ENCODE measurements at regions not wholly inside any gene's neighbourhood (a gene's known extent, or its start where the extent isn't known, plus 50 kb on each side); places are given as distances from the start of the nearest gene placed in this dataset.

DNA sequence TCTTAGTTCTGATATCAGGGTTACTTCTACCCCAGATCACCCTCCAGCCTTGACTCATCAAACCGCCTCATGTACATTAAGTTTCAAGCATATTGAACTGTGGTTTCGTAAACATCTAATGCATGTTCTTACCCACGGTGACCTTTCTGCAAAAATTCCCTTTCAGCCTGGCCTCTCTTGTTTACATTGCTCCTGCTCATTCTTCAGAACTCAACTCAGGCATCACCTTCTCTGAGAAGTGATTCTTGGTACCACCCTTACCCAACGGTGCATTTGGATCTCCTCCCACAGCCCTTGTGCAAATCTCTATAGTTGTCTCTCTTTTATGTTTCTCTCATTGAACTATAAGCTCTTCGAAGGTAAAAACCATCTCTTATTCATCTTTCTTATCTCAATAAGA, 503.1 kb upstream of the PKDCC start:
- no peak overlapping the region for H3K27ac ChIP-seq
- DNase-seq = no peak
- H3K4me1 ChIP-seq = no peaks in the 10 kb centered on the region
- no peaks in the 10 kb centered on the region for H3K27me3 ChIP-seq
- no peak overlapping the region for H3K4me3 ChIP-seq
- 57 to 62% methylated on average over 5 of the region's 5 CpGs for WGBS, 2 donors
- intact Hi-C loops (cut with DNase I) = no loop called here
- no peak for ATAC-seq
- no peak for FAIRE-seq
- H3K36me3 ChIP-seq = no peaks in the 10 kb centered on the region
- TF ChIP-seq, protein P1, sequence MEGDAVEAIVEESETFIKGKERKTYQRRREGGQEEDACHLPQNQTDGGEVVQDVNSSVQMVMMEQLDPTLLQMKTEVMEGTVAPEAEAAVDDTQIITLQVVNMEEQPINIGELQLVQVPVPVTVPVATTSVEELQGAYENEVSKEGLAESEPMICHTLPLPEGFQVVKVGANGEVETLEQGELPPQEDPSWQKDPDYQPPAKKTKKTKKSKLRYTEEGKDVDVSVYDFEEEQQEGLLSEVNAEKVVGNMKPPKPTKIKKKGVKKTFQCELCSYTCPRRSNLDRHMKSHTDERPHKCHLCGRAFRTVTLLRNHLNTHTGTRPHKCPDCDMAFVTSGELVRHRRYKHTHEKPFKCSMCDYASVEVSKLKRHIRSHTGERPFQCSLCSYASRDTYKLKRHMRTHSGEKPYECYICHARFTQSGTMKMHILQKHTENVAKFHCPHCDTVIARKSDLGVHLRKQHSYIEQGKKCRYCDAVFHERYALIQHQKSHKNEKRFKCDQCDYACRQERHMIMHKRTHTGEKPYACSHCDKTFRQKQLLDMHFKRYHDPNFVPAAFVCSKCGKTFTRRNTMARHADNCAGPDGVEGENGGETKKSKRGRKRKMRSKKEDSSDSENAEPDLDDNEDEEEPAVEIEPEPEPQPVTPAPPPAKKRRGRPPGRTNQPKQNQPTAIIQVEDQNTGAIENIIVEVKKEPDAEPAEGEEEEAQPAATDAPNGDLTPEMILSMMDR (IDR thresholded peaks at IDR 0.05) = no peak
- no peaks in the 10 kb centered on the region for H3K9me3 ChIP-seq

DNA sequence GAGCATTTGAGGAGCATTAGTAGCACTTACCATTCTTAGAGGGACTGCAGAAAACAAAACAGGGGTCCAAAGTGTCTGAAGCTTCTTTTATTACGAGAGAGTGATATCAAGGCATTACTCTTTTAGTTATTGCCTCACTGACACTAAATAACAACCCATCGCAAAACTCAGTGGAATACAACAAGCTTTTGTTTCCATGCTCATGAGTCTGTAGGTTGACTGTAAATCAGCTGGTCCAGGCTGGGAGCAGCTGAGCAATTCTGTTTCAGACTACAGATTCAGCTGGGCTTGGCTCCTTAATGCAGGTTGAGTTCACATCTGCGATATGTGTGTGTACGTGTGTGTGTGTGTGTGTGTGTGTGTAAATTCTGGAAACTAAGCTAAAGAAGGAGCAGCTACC, 501.8 kb upstream of the PKDCC start:
- no peak overlapping the region for H3K4me3 ChIP-seq
- no peaks in the 10 kb centered on the region for H3K4me1 ChIP-seq
- WGBS, 2 donors = 61 to 65% methylated on average over 4 of the region's 4 CpGs
- no peak overlapping the region for H3K27ac ChIP-seq
- no peaks in the 10 kb centered on the region for H3K9me3 ChIP-seq
- no peaks in the 10 kb centered on the region for H3K27me3 ChIP-seq
- DNase-seq (no peak), ATAC-seq (no peak), FAIRE-seq (no peak)
- intact Hi-C loops (cut with DNase I) = no loop called here
- TF ChIP-seq, protein P1 (IDR thresholded peaks at IDR 0.05) = no peak
- H3K36me3 ChIP-seq = no peaks in the 10 kb centered on the region

DNA sequence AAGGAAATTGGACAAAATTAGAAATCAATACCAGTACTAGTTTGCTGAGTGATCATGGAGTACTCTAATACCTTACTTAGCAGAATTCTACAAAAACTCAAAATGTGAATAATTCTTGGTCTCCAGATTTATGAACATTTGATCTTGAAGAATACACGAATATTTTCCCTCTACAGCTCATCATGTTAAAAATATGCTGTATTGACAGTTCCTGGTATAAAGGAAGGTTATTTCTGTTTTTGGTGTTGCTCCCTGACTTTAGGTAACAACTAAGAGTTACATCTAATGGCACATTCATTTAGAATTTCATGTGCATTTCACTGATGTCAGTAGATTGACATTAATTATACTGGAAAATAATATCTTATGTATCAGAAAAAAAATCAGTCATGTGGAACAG, 479.2 kb upstream of the PKDCC start:
- FAIRE-seq = no peak

DNA sequence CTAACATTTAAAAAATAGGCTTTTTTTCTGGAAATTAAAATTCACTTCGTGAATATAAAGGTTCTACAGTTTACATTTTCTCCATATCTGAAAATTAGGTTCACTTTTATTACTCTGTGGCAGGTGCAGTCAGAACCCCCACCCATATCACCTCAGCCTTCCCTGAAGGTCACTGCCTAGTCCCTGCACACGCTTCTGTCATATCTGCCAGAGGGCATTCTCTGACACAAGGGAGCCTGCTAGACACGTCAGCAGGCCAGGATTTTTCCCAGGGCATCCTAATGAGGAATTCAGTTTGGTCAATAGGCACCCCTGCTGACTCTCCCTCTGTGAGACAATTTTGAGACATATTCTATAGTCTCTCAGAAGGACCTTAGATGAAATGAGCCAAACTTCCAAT, 475.7 kb upstream of the PKDCC start:
- TF ChIP-seq, protein P1 (IDR thresholded peaks at IDR 0.05) = no peak
- Histone ChIP-seq H3K4me3 (no peak overlapping the region), H3K4me1 (no peaks in the 10 kb centered on the region), H3K27ac (no peak overlapping the region), H3K36me3 (no peaks in the 10 kb centered on the region), H3K27me3 (no peaks in the 10 kb centered on the region), H3K9me3 (no peaks in the 10 kb centered on the region)
- ATAC-seq (no peak), FAIRE-seq (no peak), DNase-seq (no peak)
- WGBS, 2 donors = 45 to 48% methylated on average over 3 of the region's 3 CpGs
- intact Hi-C loops (cut with DNase I) = no loop called here

More for the DNA sequence above, 479.2 kb upstream of the PKDCC start:
- Histone ChIP-seq H3K27ac (no peak overlapping the region), H3K27me3 (no peaks in the 10 kb centered on the region), H3K4me1 (no peaks in the 10 kb centered on the region), H3K9me3 (no peaks in the 10 kb centered on the region), H3K36me3 (no peaks in the 10 kb centered on the region), H3K4me3 (no peak overlapping the region)
- ATAC-seq = no peak
- TF ChIP-seq, protein P1 (IDR thresholded peaks at IDR 0.05) = no peak
- intact Hi-C loops (cut with DNase I) = no loop called here
- 31 to 57% methylated on average over 1 of the region's 1 CpG for WGBS, 2 donors
- no peak for DNase-seq

DNA sequence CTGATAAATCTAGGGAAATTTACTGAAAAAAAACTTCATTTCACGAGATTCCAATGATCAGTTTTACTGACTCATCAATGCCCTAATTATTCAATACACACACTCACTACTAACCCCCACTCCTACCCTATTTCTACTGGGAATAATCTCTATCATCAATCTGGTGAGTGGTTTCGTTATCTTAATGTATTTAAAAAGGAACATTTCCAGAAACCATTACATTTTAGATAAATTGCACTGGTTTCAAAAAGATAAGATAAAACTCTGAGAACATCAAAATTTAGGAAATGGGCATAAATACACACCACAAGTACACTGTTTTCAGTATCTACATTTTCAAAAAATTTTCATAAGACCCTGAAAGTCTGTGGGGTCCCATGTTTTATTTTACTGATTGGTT, 471.4 kb upstream of the PKDCC start:
- WGBS, 2 donors = 29 to 38% methylated on average over 2 of the region's 2 CpGs
- TF ChIP-seq, protein P1 (IDR thresholded peaks at IDR 0.05) = no peak
- no peaks in the 10 kb centered on the region for H3K9me3 ChIP-seq
- FAIRE-seq = no peak
- intact Hi-C loops (cut with DNase I) = no loop called here
- no peak for DNase-seq
- H3K27ac ChIP-seq = no peak overlapping the region
- H3K36me3 ChIP-seq = no peaks in the 10 kb centered on the region
- no peak for ATAC-seq
- no peaks in the 10 kb centered on the region for H3K4me1 ChIP-seq
- H3K4me3 ChIP-seq = no peak overlapping the region
- H3K27me3 ChIP-seq = no peaks in the 10 kb centered on the region

Data from pancreas (tissue), 10 donors.